UCSD-AML1 (cell line): ENCODE measurements at regions not wholly inside any gene's neighbourhood (a gene's known extent, or its start where the extent isn't known, plus 50 kb on each side); places are given as distances from the start of the nearest gene placed in this dataset.
"Not testable (repeated sequence)": the region's sequence is repeated elsewhere in the genome, so short reads cannot be mapped to it uniquely, and the experiment has no call there.

Experiments
- DNase-seq: peaks from one replicate; lab custom pipeline; 2025; ENCODE audit not compliant: unreplicated experiment; lab: John Stamatoyannopoulos, UW

DNA sequence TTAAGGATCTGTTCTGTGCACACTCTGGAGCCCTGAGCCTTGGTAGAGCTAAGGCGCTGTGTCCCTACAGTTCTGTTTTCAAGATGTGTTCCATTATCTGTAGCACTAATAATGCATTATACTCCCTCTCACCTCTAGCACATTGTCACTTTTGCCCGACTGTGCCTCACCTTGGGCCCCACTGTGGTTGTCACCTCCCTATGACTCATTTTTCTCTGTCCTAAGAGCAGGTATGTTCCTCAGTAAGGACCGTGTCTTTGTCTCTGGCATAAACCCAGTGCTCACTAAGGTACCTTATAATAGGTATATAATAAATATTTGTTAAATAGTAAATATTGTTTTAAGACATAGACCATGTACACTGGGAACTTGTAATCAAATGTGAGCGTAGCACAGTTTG lies 942.5 kb upstream of the CITED2 start:
- DNase-seq: no peak

DNA sequence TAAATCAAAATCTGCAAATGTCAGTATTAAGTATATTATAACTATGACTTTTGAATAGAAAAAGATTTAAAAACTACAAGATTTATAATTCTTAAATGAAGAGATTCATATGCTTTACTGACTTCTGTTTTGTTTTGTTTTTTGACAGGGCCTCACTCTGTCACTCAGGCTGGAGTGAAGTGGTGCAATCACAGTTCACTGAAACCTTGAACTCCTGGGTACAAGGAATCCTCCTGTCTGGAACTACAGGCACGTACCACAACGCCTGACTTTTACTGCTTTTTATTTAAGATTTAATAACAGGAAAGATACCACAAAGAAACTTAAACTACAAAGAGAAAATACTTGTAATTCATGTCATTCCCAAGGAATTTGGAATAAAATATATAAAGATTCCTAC lies 940.2 kb upstream of the CITED2 start:
- no peak for DNase-seq

- no peak for DNase-seq
Measured at GRCh38 chr6:140311146-140311545, 936.7 kb upstream of the CITED2 start.

DNA sequence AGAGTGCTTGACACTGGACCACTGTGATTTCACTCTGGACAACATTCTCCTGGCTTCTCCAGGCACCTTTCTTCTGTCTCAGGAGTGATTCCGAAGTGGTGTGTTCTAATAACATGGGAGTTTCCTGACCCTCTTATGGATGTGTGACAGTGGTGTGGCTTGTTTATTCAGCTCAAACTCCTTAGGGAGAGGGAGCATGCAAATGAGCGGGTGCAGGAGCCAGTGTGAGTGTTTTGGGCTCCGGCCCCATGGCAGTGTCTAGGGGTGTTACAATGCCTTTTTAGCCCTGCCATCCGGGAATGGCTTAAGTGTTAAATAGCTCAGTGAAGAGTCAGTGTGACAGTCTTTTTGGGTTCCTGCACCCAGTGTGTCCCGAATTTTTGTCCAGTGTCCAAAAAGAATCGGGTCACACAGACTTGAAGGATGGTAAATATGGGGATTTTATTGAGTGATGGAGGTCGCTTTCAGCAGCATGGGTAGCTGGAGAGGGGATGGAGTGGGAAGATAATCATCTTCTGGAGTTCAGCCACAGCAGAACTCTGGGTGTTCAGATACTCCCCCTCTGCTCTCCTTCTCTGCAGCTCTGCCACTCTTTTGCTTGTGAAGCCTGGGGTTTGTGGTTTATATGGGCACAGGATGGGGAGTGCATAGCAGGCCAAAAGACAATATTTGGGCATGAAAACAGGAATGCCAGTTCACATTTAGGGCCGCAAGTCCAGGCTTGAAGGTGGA lies 928.9 kb upstream of the CITED2 start:
- DNase-seq: peak; percentile 9

- DNase-seq: no peak
Measured at GRCh38 chr6:140300331-140300730, 925.9 kb upstream of the CITED2 start.

DNA sequence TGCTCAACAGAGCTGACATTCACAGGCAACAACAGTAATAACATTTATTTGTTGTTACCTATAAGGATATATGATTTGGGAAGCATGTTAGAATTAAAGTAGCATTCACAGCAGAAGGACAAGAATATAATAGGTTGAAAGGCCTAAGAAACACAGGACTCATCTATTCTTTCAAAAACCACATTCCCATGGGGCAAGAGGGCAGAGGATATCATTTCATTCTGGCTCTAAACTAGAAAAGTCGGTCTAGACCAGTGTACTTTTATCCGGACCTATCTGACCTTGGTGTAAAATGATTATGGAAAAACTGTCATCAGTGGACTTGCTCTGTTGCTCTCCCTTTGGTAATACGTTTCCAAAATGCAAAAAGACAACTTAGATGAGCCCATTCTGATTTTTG lies 914.7 kb upstream of the CITED2 start:
- DNase-seq: no peak

DNA sequence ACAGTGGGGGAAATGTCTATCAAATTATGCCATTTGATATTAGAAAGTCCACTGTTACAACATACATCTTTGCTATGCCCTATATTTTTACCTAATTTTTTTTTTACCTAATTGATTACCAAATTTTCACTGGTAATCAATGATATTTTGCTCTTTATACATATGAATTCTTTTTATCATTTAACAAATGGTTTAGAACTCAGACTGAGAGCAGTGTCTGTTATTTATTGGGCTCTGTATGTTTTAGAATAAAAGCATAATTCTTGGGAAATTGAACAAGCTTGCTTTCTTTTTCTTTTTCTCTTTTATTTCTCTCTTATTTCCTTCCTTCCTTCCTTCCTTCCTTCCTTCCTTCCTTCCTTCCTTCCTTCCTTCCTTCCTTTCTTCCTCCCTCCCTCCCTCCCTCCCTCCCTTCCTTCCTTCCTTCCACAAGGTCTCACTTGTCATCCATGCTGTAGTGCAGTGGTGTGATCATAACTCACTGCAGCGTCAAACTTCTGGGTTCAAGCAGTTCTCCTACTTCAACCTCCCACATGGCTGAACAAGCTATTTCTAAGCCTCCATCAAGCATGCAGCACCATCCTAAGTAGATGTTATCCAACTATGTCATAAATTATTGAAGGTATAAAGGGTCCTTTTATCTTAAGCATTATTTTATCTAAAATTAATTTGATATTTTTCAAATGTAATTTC lies 911.7 kb upstream of the CITED2 start:
- DNase-seq: no peak

- no peak for DNase-seq
Measured at GRCh38 chr6:140285471-140285870, 911.0 kb upstream of the CITED2 start.

GRCh38 chr6:140284871-140285270 lies 910.4 kb upstream of the CITED2 start:
- no peak for DNase-seq

- no peak for DNase-seq
Measured at GRCh38 chr6:140283197-140283596, 908.7 kb upstream of the CITED2 start.

DNA sequence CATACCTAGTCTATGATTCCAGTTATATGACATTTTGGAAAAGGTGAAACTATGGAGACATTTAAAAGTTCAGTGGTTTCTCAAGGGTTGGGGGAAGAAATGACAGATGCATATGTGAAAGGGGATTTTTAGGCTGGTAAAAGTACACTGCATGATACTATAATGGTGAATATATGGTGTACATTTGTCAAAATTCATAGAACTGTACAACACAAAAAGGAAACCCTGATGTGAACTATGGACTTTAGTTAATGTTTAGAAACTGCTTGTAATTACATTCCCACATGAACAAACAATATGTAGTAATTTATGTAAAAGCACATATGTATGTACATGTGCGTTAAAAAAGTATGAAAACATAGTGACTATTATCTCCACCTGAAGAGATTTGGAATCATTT lies 907.3 kb upstream of the CITED2 start:
- no peak for DNase-seq

- no peak for DNase-seq
Measured at GRCh38 chr6:140281236-140281635, 906.8 kb upstream of the CITED2 start.

- DNase-seq: no peak
Measured at GRCh38 chr6:140276719-140277118, 902.3 kb upstream of the CITED2 start.

DNA sequence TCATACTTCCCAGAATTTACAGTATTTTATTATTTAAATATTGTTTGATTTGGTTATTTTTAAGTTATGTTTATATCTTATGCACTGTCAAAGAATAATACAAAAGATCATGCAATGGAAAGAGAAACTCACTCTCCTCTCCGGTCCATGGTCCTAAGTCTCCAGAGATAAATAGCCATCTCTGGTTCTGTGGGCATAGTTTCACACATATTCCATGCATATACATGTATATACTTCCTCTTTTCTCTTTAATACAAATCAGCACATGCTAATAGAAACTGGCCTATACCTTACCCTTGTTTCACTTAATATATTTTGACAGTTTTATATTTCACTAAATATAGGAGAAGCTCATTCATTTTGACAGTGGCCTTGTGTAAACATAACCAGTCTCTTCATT lies 901.7 kb upstream of the CITED2 start:
- DNase-seq: no peak

- DNase-seq: no peak
Measured at GRCh38 chr6:140275725-140276124, 901.3 kb upstream of the CITED2 start.

- no peak for DNase-seq
Measured at GRCh38 chr6:140274548-140274947, 900.1 kb upstream of the CITED2 start.

DNA sequence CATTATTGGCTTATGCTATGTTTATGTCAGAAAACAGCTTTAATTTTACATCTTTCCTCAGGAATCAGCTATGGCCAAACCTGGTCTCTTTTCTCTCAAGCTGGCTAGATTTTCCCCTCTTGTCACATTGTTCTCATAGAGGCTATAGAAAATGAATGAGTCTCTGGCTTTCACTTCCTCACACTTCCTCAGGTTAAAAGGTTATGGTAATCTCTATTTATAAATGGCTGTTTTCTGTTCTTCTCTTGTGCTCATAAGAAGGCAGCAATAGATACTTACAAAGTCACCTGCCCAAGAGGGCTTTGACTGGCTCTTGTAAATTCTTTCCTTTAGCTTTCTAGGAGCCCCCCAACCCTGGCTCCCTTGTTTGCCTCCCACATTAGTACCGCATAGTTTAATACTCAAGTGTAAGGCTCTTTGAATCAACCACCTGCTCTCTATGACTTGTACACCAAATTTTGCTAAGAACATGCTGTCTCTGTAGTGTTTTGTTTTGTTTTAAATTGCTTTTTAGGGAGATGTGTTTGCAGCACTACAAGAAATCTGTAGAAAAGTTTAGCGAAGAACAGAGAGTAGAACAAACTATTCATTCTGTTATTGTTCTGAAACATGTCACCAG lies 897.4 kb upstream of the CITED2 start:
- DNase-seq: no peak

GRCh38 chr6:140269591-140270165 lies 895.2 kb upstream of the CITED2 start:
- DNase-seq: no peak

GRCh38 chr6:140264431-140264830 lies 890.0 kb upstream of the CITED2 start:
- no peak for DNase-seq

GRCh38 chr6:140258302-140258701 lies 883.9 kb upstream of the CITED2 start:
- not testable (repeated sequence) for DNase-seq

GRCh38 chr6:140256248-140256647 lies 881.8 kb upstream of the CITED2 start:
- DNase-seq: no peak

GRCh38 chr6:140253096-140253495 lies 878.6 kb upstream of the CITED2 start:
- no peak for DNase-seq
